GM08714 (cell line): ENCODE measurements at regions not wholly inside any gene's neighbourhood (a gene's known extent, or its start where the extent isn't known, plus 50 kb on each side); places are given as distances from the start of the nearest gene placed in this dataset.
"Not testable (repeated sequence)": the region's sequence is repeated elsewhere in the genome, so short reads cannot be mapped to it uniquely, and the experiment has no call there.

Experiments used
- H3K4me3 ChIP-seq: fragments of 200-500 bp; sonication (Bioruptor generic); 2 replicates; pipeline ENCODE4 v1.5.1; 2014; ENCODE audit warnings: mild to moderate bottlenecking, low read length, inconsistent platforms
- ZNF274 ChIP-seq: IDR thresholded peaks from 2 replicates; pipeline ENCODE4 v1.6.1; 2012; ENCODE audit warnings: mild to moderate bottlenecking, low read depth, low read length

DNA sequence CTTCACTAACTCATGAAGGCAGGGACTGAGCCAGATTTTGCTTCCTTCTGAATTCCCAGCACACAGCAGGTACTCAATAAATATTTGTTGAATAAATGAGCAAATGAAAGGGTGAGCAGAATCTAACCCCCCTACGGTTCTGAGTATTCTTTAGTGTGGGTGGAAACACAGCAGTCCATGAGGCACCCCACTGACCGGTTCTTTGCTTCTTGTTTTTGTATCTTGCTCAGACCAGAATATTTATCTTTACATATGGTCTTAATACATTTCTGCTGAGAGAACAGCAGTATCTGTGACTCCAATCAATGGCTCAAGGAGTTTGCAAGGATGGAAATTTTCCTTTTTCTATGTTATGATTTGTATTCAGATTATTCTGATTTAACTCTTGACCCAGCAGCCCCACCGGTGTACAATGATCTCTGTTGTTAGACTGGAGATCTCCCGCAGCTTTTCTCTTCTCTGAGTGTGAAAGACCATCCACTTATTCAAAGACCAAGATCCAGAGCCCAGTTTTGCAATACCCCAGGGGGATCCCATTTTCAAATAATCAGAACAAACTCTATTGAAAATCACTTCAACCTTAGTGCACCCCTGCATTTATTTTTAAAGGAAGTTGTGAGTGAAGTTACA lies 506.5 kb upstream of the TNP1 start:
- TF ChIP-seq ZNF274: no peak
- H3K4me3 ChIP-seq: no peak overlapping the region

DNA sequence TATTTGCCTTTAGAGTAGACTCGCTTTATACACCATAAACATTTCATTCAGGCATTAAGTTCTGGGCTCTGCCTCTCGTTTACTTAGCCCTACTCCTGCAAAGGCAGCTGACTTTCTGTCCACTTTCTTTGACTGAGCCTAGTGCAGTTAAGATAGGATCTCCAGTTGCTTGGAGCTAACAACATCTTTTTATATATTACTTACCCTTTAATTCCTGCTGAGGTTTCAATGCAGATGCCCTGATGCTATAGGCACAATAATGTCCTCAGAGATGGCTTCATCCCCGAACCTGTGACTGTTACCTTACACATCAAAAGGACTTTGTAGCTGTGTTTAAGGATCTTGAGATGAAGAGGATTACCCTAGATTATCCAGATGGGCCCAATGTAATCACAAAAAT lies 505.8 kb upstream of the TNP1 start:
- no peak for TF ChIP-seq ZNF274
- no peak overlapping the region for H3K4me3 ChIP-seq

- no peak overlapping the region for H3K4me3 ChIP-seq
- TF ChIP-seq ZNF274: no peak
These were observed 504.4 kb upstream of the TNP1 start for GRCh38 chr2:217364224-217364623.

DNA sequence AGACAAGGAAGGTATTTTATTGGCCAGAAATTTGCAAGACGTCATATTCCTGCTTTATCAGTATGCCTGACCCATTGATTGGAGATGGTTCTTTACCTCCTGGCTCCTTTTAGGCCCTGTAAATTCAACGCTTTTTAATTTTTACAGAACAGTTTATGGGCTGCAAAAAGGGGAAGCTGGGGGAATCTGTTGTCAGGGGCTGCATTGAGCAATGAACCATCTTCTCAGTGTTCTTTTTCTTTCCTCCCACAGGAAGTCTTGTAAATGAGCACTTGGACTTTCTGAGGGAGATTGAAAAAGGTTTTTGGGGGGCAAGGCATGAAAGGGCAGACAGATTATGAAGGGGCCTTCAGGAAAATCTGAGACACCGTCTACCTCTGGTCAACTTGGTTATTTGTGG lies 503.6 kb upstream of the TNP1 start:
- no peak overlapping the region for H3K4me3 ChIP-seq
- TF ChIP-seq ZNF274: no peak

DNA sequence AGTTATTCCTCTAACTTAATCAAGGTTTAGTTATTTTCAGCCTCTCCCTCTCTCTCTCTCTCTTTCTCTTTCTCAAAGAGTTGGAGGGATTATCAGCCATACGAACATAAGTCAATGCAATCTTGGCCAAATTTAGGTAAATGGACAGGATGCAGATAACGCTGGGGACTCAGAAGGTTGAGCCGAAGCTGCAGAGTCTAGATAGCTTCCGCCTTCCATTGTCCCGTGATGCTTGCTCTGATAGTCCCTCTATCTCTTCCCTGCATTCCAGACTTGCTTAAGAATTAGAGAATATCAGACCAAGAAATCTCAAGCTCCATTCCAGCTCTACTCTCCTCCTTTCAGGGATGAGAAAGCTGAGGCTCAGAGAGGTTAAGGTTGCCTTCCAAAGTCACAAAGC lies 502.8 kb upstream of the TNP1 start:
- H3K4me3 ChIP-seq: no peak overlapping the region
- no peak for TF ChIP-seq ZNF274

GRCh38 chr2:217362286-217362685 lies 502.4 kb upstream of the TNP1 start:
- no peak overlapping the region for H3K4me3 ChIP-seq
- TF ChIP-seq ZNF274: no peak

- no peak for TF ChIP-seq ZNF274
- no peak overlapping the region for H3K4me3 ChIP-seq
These were observed 501.6 kb upstream of the TNP1 start for GRCh38 chr2:217361483-217361880.

DNA sequence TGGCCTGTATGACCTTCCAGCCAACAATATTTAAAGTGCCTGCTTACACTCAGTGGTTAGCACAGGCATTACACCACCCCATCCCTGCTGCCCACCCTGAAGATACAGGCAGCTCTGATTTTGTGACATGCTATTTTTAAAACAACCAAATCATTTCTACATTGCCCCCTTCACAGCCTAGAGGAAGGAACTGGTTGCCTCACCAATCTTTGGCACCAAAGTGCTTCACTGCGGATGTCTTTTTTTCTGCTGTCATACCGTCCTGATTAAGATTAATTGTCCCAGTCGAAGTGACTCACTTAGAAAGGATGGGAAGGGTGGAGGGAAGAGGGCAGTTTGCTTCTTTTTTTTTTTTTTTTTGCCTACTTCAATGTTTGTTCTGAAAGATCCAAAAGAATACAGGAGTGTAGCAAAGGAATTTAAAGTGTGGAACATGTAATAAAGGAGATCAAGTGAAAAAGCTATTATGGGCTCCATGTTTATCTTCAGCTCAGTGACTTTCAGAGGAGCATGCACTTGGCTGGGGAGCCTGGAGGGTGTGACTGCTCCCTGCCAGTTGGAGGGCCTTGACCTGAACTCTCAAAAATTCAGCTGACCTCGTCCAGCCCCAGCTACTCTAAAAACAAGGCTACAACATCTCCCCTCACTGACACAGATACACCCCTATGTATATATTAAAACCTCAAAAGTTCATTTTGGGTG lies 501.1 kb upstream of the TNP1 start:
- no peak for TF ChIP-seq ZNF274
- no peak overlapping the region for H3K4me3 ChIP-seq

- no peak overlapping the region for H3K4me3 ChIP-seq
- no peak for TF ChIP-seq ZNF274
These were observed 500.2 kb upstream of the TNP1 start for GRCh38 chr2:217360111-217360510.

GRCh38 chr2:217357886-217358620 lies 498.2 kb upstream of the TNP1 start:
- no peak for TF ChIP-seq ZNF274
- H3K4me3 ChIP-seq: no peak overlapping the region

GRCh38 chr2:217356781-217357180 lies 496.9 kb upstream of the TNP1 start:
- no peak for TF ChIP-seq ZNF274
- H3K4me3 ChIP-seq: no peak overlapping the region

DNA sequence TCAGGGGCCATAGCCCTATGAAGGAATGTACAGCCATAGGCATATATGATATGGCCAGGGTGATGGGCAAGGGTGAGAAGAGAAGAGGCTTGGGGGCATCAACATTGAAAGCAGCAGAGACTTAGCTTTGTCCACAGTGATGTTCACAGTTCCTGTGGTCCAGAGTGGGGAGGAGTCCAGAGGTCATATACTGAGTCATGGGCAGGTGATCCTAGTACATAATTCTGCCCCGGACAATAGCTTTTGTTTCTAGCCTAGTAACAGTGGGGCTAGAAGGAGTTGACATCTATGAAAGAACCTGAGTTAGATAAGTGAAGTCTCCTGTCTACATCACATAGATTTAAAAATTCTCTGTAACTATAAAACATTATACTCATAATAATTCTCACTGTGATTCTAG lies 496.3 kb upstream of the TNP1 start:
- no peak for TF ChIP-seq ZNF274
- H3K4me3 ChIP-seq: no peak overlapping the region

DNA sequence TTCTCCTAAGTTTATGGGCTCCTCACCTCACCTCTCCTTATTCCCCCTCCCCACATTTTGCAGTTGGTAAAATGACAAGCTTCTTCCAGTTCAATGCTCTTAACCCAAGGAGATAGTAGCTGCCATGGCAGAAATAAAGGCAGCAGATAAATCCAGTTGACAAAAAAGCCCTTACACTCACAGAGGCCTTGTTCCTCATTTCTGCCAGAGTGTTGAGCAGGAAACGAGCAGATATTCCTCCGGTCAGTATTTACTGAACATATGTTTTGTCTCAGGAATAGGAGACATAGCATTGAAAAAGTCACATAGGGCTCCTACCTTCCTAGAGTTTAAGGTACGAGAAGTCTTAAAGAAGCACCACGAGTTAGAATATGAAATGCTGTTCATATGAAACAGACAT lies 493.7 kb upstream of the TNP1 start:
- TF ChIP-seq ZNF274: no peak
- H3K4me3 ChIP-seq: no peak overlapping the region

DNA sequence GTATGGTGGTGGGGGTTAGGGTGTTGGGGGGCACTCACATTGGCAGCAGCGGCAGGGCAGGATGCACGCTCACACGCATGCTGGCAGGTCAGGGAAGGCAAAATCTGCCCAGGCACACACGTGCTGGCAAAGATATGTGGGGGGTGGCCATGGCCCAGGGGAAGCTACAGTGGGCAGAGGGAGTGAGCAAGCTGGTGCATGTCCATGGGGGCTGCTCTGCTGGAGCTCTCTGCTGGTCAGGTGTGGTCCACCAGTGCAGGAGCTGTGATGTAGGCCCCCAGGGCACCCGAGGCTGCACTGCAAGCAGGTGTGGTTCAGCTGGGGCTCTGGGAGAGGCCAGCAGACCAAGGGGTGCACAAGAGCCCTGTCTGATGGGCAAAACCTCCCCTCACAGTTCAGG lies 491.5 kb upstream of the TNP1 start:
- H3K4me3 ChIP-seq: no peak overlapping the region
- no peak for TF ChIP-seq ZNF274

DNA sequence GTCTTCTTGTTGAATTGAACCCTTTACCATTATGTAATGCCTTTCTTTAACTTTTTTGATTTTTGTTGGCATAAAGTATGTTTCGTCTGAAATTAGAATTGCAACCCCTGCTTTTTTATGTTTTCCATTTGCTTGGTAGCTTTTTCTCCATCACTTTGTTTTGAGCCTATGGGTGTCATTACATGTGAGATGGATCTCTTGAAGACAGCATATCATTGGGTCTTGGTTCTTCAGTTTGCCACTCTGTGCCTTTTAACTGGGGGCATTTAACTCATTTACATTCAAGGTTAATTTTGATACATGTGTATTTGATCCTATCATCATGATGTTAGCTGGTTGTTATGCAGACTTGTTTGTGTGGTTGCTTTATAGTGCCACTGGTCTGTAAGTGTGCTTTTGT lies 489.4 kb upstream of the TNP1 start:
- no peak overlapping the region for H3K4me3 ChIP-seq
- no peak for TF ChIP-seq ZNF274

GRCh38 chr2:217347630-217348029 lies 487.8 kb upstream of the TNP1 start:
- not testable (repeated sequence) for H3K4me3 ChIP-seq

- not testable (repeated sequence) for H3K4me3 ChIP-seq
These were observed 486.2 kb upstream of the TNP1 start for GRCh38 chr2:217346043-217346442.
